GM12878 (cell line): ENCODE measurements at regions not wholly inside any gene's neighbourhood (a gene's known extent, or its start where the extent isn't known, plus 50 kb on each side); places are given as distances from the start of the nearest gene placed in this dataset.

Experiments used
- EGR1 ChIP-seq, 2 experiments: IDR thresholded peaks; 1 replicate in 1 of 2; 2 replicates in 1 of 2; pipeline ENCODE4 v1.6.1; 2011 to 2012; ENCODE audit warnings: low read depth in 2 of 2, low read length in 2 of 2, borderline replicate concordance in 1 of 2, mild to moderate bottlenecking in 1 of 2, moderate library complexity in 1 of 2
- RCOR1 ChIP-seq: conservative IDR thresholded peaks from 2 replicates; pipeline ENCODE4 v1.6.1; 2012; ENCODE audit warnings: low read depth, low read length, improper control_type of control experiment
- SMAD5 ChIP-seq: IDR thresholded peaks from 2 replicates; pipeline ENCODE4 v1.6.1; 2016; ENCODE audit warnings: antibody characterized with exemption, low read depth
- USF2 ChIP-seq: IDR thresholded peaks from 2 replicates; pipeline ENCODE4 v1.6.1; 2011; ENCODE audit warnings: low read depth, low read length, improper control_type of control experiment, borderline replicate concordance
- ZBTB11 ChIP-seq: fragments of 450-650 bp; formaldehyde crosslinking; IDR thresholded peaks from 2 replicates; pipeline ENCODE4 v1.5.0; 2022; ENCODE audit warnings: mild to moderate bottlenecking, missing genetic modification characterization
- TF ChIP-seq, protein P1 (sequence below), 3 experiments: IDR thresholded peaks in 2 of 3; conservative IDR thresholded peaks in 1 of 3; 2 replicates each; pipeline ENCODE4 v1.5.1; 2011; ENCODE audit warnings: low read depth in 3 of 3, low read length in 3 of 3, mild to moderate bottlenecking in 3 of 3, control low read depth in 2 of 3, moderate library complexity in 2 of 3, inconsistent platforms in 1 of 3, mixed read lengths in 1 of 3; ENCODE audit not compliant: control insufficient read depth in 2 of 3, insufficient read depth in 1 of 3; ENCODE audit errors: extremely low read depth in 1 of 3

GRCh38 chr5:43941806-43942205 is 338.8 kb downstream of the NNT start:
- TF ChIP-seq RCOR1 = no peak
- no peak for TF ChIP-seq EGR1 (IDR thresholded peaks at IDR 0.05; ENCODE audit: borderline replicate concordance in 1 of 2, low read depth in 2 of 2, low read length in 2 of 2)
- no peak for TF ChIP-seq ZBTB11 (CRISPR knock-in tag)
- no peak for TF ChIP-seq SMAD5
- TF ChIP-seq, protein P1, sequence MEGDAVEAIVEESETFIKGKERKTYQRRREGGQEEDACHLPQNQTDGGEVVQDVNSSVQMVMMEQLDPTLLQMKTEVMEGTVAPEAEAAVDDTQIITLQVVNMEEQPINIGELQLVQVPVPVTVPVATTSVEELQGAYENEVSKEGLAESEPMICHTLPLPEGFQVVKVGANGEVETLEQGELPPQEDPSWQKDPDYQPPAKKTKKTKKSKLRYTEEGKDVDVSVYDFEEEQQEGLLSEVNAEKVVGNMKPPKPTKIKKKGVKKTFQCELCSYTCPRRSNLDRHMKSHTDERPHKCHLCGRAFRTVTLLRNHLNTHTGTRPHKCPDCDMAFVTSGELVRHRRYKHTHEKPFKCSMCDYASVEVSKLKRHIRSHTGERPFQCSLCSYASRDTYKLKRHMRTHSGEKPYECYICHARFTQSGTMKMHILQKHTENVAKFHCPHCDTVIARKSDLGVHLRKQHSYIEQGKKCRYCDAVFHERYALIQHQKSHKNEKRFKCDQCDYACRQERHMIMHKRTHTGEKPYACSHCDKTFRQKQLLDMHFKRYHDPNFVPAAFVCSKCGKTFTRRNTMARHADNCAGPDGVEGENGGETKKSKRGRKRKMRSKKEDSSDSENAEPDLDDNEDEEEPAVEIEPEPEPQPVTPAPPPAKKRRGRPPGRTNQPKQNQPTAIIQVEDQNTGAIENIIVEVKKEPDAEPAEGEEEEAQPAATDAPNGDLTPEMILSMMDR (IDR thresholded peaks at IDR 0.05 in 2 of 3, conservative IDR thresholded peaks at IDR 0.05 in 1 of 3; ENCODE audit: control insufficient read depth in 2 of 3, extremely low read depth in 1 of 3, insufficient read depth in 1 of 3, low read depth in 3 of 3, low read length in 3 of 3) = no peak
- no peak for TF ChIP-seq USF2
